Hematopoietic multipotent progenitor cell treated with erythropoietin and hydrocortisone succinate and interleukin-3 and kit ligand, for 17 days (in vitro differentiated cells): ENCODE measurements at regions not wholly inside any gene's neighbourhood (a gene's known extent, or its start where the extent isn't known, plus 50 kb on each side); places are given as distances from the start of the nearest gene placed in this dataset.

Experiments used
- DNase-seq: peaks from one replicate; pipeline ENCODE4 v3.0.0-alpha.2; 2015; ENCODE audit warnings: low spot score

DNA sequence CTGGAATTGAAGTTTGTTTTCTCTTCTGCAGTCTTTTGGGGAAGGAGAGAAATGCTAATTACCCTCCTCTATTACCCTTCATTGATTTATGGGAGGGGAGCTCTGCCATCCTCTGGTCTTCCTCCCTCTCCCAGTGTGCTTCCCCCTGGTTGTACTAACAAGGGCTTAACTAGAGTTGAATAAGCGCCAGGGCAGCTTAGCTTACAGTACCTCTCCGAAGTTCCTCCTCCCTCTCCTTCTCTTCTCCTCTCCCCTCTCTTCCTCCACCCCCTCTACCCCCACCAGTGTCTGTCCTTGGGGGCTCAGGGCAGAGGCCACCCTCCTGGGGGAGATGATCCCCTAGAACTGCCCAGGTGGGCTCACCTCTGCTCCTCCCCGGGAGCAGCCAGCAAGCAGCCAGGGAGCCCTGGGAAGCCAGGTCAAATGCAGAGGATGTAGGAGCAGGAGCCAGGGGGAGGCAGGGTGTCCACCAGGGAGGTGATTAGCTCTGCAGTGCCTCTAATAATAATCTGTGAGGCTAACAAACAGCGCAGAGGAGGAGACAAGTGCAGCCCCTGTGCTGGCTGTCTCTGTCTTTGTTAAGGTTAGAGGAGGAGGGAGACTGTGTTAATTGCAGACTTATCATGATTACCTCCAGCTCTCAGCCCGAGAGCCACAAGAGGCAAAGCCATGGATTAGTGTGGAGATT lies 191.6 kb upstream of the CADM1 start:
- no peak for DNase-seq

DNA sequence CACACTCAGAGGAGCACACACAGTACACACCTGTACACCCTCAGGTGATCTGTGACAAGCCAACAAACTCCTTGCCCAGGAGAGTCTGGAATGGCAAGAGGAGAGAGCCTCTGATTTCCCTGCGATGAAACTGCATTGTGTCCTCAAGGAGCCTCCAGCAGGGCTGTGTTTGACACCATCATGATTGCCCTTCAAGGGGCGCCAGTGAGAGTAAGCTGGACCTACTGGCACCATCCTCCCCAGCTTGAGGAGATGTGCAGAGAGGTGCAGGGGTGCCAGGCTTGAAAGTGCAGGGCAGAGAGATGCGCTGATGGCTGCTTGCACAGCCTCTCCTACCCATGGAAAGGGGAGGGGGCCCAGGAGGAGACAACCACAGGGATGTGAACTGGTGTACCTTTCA lies 188.8 kb upstream of the CADM1 start:
- no peak for DNase-seq

DNA sequence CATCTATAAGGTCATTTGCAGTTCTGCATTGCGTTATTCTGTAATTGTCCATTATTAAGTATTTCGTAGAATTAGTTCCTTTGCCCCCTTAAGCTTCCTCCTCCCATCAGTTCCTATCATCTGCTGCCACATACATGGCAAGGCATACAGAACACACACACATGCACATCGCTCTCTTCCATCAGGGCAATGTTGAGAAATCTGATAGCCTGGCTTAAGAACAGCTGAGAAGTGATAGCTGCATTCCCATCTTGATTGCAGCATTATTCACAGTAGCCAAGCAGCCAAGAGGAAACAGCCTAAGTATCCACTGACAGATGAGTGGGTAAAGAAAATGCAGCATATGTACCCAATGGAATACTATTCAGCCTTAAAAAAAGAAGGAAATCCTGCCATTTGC lies 186.8 kb upstream of the CADM1 start:
- DNase-seq: no peak

DNA sequence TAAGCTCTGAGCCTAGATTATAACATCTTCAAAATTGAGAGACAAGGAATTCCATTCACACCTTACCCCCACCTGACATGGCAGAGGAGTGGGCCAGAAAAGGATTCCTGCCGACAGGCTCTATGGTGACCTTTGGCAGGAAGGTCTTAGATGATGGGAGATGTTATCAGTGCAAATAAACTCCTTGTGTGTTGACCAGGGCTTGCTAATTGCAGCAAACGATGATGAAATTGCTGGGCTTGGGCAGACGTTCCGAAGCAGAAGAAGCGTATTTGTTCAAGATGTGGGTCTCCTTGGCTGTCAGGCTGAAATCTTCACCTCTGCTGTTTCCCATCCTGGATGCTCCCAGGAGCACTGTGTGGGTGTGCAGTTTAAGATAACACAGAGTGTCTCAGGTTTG lies 183.7 kb upstream of the CADM1 start:
- no peak for DNase-seq

DNA sequence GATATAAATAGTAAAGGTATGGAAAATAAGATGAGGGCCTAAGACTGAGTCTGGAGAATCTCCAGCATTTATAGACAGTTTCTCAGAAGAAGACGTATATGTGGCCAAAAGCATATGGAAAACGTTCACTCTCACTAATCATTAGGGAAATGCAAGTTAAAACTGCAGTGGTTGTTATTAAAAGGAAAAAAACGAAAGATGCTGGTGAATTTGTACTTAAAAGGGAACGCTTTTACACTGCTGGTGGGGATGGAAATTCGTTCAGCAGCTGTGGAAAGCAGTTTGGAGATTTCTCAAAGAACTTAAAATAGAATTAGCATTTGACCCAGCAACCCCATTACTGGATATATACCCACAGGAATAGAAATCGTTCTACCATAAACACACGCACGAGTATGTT lies 180.5 kb upstream of the CADM1 start:
- no peak for DNase-seq

DNA sequence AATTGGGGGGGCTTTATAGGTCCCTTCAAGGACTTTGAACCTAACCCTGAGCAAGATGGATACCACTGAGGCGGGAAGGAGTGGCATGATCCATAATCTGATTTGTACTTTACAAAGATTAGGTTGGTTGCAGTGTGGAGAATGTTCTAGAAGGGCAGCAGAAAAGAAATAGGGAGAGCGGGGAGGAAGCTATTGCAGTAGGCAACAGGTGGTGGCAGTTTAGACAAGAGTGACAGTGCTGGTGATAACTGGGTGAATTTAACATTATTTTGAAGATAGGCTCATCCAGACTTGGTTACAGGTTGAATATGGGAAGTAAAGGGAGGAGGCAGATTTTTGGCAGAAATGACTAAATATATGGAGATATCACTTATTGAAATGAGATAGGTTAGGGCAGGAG lies 179.9 kb upstream of the CADM1 start:
- no peak for DNase-seq

DNA sequence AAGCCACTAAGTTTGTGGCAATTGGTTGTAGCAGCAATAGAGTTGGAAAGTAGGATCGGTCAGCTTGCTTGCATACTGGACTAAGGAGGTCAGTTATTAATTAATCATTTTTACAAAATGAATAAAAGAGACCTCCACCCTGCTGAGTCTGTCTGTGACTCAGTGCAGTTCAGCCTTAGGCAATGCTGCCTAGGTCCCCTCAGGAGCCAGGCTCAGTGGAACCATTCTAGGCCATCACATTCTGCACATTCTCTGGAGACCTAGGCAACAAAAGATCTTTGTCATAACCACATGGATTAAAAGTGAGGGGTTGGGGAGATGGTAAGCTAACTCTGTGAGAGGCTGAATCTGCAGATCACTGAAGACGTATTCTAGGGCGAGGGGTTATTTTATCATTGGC lies 178.7 kb upstream of the CADM1 start:
- no peak for DNase-seq

DNA sequence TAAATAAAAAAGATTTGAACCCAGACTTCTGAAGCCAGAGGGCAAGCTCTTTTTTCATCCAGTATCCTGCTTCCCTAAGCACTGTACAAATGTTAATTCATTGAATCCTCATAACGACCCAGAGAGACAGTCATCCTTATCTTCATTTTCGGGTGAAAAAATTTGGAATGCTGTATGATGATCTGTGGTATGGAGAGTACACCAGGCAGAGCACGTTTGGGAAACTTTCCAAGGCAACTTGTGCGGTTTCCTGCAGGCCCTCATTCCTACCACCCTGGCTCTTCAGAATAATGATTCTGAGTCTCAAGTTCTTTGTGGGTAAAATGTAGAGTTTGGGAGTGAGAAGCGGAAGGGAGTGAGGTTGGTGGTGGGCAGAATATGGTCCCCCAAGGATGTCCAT lies 177.9 kb upstream of the CADM1 start:
- DNase-seq: no peak

DNA sequence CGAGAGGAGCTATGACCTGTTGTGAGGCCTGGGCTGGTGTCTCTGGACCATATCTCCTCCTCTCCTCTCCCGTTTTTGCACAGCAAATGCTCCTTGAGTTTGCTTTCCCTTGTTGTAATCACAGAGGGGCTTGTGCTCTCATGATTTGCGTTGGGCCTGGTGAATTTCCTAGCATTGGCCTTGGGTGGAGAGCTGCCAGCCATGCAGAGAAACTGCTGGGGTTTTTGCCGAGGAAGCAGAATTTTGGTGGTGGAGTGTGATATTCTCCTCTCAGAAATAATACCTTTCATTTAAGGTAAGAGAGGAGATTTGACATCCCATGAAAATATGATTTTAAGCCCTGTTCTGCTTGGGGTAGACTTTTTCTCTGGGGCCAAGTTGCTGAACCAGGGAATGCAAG lies 175.7 kb upstream of the CADM1 start:
- DNase-seq: no peak

DNA sequence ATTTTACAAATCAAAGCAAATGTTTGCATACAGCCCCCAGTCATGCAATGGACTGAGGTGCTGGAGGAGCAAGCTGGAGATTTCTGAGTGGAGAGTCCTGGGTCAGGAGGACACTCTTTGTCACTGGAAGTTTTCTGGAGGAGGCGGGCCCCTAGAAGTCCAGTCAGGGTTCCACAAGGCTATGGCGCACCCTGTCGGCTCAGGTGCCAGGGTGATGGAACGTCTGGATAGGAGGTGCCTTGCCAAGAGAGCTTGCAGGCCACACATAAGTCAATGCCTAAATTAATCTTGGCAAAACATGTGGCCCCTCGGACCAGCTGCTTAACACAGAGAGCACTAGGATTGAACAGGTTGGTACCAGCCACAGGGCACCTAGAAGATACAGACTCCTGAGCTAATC lies 174.7 kb upstream of the CADM1 start:
- DNase-seq: no peak

DNA sequence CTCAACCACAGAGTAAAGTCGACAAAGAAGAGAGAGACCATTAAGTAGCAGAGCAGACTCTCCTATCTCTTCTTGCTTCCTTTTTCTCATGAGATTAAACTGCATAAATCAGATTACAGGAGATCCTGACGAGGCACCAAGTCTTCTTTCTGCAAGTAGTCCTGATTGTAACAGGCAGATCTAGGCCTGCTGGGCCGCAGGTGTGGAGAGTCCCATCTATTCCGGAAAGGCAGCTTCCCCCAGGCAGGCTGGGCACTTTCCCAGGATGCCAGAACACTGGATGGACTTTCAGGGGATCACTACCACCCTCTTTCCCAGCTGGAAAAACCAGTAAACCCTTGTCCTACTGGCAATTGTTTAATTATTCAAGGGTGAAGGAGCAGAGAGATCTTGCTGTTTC lies 173.0 kb upstream of the CADM1 start:
- no peak for DNase-seq

DNA sequence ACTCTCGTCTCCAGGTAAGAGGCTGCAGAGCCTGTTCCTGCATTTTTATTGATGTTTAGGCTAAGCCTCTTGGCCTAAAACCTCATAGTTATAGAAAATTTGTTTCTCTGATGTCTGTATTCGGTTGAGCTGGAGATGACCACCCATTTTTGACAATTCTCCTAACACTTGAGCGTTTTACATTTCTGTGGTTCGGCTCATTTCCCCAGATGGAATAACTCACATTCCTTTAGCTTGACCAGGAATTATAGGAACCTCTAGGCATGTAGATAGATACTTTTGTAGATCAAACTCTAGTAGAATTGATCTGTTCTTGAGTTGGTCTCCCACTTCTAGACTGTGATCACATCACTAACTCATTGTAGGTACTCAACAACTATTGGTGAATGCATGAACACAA lies 172.6 kb upstream of the CADM1 start:
- DNase-seq: no peak

DNA sequence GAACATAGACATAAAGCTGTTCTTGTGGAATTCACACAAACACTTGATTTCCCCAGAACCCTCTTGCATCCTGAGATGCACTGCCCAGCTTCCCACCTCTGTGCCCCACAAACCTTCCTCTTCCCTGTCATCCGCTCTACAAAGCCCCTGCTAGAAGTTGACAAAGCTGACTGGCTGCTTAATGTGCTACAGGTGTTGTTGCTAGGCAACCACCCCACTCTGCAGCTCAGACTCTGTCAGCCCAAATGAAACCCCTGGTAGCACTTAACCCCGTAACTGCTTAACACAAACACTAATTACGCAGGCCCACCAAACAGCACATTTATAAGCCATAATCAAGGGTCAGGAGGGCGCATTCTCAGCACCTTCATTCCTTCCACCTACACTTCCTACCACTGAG lies 172.0 kb upstream of the CADM1 start:
- no peak for DNase-seq

DNA sequence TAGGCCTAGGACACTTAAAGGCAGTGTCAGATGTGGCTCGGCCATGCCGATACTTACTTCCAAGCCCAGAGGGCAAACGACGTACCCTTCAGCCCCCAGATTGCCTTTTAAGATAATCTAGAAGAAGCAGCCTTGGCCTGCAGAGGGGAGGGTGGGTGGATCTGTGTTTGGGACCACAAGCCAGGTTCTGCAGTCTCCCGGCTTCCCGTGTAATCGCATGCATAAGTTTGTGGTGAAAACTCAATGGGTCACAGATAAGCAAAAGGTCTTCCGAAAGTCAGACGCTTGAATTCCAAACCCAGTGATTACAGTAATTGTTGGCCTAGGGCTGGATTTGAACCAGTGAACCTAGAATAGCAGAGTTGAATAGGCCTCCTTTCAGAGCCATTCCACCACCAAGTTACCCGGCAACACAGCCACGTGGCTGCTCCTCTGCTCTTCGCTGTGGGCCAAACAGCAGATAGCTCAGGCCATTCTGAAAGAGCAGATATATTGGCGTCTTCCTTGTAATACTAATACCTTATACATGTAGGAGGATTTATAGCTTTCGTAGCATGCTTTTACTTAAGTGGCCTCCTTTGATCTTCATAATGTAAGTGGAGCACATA lies 170.8 kb upstream of the CADM1 start:
- DNase-seq: no peak

DNA sequence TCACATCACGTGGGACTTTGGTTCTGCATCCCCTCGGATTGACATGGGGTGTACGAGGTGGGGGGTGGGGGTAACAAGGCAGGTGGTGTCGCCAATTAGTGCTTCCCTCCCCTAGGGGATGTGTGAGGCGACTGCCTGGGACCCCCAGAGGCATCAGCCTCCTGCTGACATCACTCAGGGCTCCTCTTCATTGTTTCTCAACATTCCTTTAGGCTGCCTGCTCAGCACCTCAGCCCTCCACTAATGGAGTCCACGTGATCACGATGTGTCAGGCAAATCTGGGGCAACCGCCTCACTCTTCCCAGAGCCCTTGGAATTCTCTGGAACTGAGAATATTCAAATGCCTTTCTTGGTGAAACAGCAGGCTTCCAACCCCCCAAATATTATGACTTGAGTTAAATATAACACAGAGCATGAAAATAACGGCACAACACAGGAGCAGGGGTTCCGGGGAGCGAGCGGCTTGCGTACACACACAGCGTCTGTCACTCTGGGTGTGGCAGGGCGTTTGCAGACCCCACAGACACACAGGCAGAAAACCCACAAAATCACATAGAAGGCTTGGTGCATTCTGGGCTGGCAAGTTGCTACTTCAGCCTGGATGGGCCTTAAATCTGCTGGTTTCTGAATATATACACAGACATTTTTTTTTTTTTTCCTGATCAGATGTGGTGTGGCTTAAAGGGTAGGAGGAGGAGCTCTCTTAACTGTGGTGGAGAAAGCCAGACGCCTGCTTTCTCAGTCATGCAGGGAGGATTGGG lies 170.1 kb upstream of the CADM1 start:
- DNase-seq: no peak

DNA sequence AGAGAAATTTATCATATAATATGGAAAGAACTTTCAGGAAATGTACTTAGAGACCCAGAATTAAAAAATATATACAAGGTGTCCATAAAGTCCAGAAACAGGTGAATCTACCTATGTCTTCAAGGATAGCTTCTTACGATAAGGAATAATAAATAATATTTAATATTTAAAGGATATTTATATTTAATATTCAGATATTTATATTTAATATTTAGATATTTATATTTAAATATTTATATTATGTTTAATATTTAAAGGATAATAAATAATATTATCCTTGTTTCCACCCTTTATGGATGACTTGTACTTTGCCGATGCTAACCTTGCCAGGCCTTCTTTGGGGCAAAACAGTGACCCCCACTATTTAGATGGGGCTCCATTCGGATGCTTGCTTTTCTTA lies 169.5 kb upstream of the CADM1 start:
- DNase-seq: no peak

DNA sequence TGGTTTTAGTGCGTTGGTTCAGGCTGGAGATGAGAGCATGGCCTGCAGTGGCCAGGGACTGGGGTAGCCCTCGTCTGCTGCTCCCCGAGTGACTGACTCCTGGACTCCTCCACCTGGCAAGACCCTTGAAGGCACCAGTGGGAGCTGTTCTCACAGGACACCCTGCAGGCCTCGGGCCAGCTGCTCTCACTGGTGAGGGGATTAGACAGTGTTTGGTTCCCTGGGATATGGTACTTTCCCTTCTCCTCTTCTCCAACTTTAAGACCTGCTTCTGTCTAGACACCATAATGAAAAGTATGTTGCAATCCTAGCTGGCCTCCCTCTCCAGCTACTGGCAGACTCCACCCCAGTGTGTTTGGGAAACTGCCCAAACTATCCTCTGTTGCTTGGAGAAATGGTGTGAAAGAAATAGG lies 168.8 kb upstream of the CADM1 start:
- no peak for DNase-seq

DNA sequence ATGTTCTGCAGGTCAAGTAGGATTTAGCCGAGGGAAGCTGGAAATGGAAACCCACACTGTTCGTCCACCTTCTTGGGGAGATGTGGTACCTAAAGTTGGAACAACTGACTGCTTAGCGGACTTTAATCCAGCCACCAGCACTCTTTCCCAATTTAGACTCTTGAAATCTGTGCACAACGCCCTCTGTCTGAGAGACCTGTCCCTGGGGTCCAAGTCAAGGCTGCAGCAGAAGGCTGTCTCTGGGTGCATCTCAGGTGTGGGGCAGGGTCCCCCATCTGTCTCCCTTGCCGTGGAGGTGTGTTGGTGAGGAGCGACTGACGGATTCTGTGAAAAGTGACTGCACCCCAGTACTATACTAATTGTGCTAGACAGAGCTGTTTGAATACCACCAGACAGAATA lies 168.2 kb upstream of the CADM1 start:
- DNase-seq: no peak

DNA sequence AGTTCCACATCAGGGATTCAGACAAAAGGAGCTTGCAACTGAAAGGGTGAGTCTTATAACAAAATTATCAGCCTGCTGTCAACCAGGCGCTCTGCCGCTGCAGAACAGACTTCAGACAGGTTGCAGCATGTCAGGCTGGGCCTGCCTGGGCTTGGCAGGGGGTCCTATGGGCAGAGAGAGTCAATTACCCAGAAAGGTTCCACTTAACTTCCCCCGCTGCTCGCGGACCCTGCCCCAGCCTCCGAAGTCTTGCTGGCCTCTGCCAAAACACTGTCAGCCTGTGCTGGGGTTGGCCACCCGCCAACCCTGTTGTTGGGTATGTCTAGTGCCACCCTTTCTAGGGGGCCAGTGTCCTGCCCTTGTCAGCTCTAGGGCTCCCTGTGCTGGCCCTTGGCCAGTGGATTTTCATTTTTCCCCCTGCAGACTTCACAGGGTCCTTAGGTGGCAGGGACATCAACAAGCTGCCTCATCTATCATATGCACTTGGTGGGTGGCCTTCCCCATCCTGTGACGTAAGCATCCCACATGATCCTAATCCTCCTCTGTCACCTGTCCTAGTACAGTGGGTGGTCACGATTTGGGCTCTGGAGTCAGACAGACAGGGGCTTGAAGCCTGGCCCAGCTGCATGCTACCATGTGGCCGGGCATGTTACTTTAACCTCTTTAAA lies 166.5 kb upstream of the CADM1 start:
- DNase-seq: no peak

DNA sequence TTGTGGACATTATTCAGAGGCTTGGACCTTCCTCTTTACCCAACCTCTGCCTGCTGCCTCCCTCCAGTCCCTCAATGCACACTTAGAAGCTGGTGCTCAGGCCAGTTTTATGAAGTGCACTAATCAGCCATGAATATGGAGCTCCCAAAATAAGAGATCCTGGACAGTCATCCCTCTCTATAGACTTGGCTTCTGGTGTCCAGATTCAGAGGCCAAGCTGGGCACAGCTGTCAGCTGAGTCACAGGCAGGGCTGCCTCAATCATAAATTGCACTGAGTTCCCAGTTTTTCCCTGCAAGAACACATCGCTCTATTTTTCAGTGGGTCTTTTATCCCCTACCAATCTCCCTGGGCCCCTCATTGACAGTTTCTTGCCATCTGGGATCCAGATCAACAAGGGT lies 161.7 kb upstream of the CADM1 start:
- DNase-seq: no peak

DNA sequence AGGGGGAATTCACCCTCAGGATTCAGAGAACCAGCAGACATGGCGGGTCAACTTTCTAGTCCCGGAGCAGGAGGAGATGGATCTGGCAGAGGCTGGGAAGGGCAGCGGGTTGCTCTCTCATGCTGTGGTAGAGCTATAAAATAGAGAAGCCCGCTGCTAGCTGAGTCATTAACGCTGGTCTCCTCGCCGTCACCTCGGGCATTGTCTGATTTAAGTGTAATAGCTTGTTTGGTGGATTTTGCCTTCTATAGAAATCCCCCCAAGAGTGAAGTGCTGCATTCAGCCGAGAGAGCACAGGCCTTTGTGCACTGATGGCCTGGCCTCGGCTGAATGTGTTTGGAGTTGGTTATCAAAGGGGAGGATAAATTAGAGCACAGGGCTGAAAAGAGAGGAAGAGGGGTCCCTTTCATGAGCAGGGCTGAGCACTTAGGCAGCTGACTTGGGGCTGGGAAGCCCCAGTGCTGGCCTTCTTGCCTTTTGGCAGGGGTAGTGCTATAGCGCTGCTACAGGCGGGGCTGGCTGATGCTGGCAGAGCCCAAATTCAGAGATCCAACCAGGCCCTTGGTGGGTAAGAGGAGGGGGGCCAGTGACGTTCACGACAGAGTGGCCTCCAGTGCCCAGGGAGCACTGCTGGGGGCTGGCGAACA lies 161.1 kb upstream of the CADM1 start:
- DNase-seq: no peak

DNA sequence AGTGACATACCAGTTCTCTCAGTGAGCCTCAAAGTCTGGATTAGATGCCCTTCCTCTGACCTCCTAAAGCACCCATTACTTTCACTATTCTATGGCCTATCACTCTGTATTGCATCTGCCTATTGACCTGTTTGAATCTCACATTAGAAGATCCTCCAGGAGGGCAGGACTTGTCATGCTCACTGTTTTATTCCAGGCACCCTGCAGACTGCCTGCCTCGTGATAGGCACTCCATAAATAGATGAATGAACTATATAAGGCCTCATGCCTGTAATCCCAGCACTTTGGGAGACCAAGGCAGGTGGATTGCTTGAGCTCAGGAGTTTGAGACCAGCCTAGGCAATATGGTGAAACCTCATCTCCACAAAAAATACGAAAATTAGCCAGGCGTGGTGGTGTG lies 160.1 kb upstream of the CADM1 start:
- DNase-seq: no peak

DNA sequence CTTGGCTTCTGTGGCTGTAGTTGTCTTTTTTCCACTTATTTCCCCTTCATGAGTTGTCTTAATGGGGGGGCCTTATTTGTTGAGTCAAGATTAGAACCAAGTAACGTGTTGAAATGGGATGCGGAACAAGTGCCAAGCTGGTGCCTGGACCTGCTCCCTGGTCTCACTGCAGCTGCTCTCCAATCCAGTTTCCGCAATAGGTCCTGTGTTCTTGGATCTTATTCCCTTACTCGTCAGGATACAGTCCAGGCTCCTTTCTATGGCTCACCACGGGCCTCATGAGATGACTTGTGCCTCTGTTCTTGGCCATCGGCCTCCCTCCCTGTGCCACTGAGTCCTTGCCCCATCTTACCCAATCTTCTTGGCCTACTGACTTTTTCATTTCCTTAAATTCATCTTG lies 159.6 kb upstream of the CADM1 start:
- DNase-seq: no peak
